ENCODE measurements at regions not wholly inside any gene's neighbourhood (a gene's known extent, or its start where the extent isn't known, plus 50 kb on each side); places are given as distances from the start of the nearest gene placed in this dataset.
"Not testable (repeated sequence)": the region's sequence is repeated elsewhere in the genome, so short reads cannot be mapped to it uniquely, and the experiment has no call there.

- intact Hi-C loops (cut with micrococcal nuclease), result no loop called here
- Histone ChIP-seq H3K79me2 (ENCODE audit: control insufficient read depth, insufficient read depth, low read length) (no peaks in the 10 kb centered on the region), H4K20me1 (replicated peaks; ENCODE audit: control insufficient read depth, extremely low read depth, insufficient read depth, low read length) (no peaks in the 10 kb centered on the region), H3K9me3 (replicated peaks; ENCODE audit: control insufficient read depth, insufficient read depth, low read length) (no peaks in the 10 kb centered on the region), H3K27me3 (ENCODE audit: control insufficient read depth in 2 of 2, insufficient read depth in 2 of 2, low read length in 2 of 2) (no peaks in the 10 kb centered on the region), H3K36me3 (ENCODE audit: control insufficient read depth in 2 of 2, extremely low read depth in 1 of 2, insufficient read depth in 2 of 2, low read length in 2 of 2) (no peaks in the 10 kb centered on the region), H3K4me3 (replicated peaks in 1 of 3; ENCODE audit: insufficient read depth in 1 of 3, low read depth in 1 of 3, low read length in 3 of 3) (no peak overlapping the region), H3K4me2 (ENCODE audit: insufficient read depth, low read length) (no peak overlapping the region), H2AFZ (ENCODE audit: low read depth, low read length) (no peak overlapping the region), H3K27ac (ENCODE audit: insufficient read depth, low read depth, low read length) (no peak overlapping the region), H3K4me1 (ENCODE audit: control insufficient read depth, extremely low read depth, insufficient read depth, low read length) (no peaks in the 10 kb centered on the region), H3K9me1 (replicated peaks; ENCODE audit: control insufficient read depth, extremely low read depth, insufficient read depth, low read length) (no peaks in the 10 kb centered on the region), H3K9ac (replicated peaks; ENCODE audit: extremely low read depth, insufficient read depth, low read length) (no peak overlapping the region)
- CTCF ChIA-PET, result no interaction called here
- TF ChIP-seq, protein P1, sequence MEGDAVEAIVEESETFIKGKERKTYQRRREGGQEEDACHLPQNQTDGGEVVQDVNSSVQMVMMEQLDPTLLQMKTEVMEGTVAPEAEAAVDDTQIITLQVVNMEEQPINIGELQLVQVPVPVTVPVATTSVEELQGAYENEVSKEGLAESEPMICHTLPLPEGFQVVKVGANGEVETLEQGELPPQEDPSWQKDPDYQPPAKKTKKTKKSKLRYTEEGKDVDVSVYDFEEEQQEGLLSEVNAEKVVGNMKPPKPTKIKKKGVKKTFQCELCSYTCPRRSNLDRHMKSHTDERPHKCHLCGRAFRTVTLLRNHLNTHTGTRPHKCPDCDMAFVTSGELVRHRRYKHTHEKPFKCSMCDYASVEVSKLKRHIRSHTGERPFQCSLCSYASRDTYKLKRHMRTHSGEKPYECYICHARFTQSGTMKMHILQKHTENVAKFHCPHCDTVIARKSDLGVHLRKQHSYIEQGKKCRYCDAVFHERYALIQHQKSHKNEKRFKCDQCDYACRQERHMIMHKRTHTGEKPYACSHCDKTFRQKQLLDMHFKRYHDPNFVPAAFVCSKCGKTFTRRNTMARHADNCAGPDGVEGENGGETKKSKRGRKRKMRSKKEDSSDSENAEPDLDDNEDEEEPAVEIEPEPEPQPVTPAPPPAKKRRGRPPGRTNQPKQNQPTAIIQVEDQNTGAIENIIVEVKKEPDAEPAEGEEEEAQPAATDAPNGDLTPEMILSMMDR (IDR thresholded peaks at IDR 0.05; ENCODE audit: extremely low read depth in 1 of 2, insufficient read depth in 1 of 2, low read depth in 1 of 2, low read length in 2 of 2), result no peak
- TF ChIP-seq EZH2 (IDR thresholded peaks at IDR 0.05; ENCODE audit: borderline replicate concordance, low read depth, low read length, severe bottlenecking) (no peak), JUN (IDR thresholded peaks at IDR 0.05; ENCODE audit: borderline replicate concordance, insufficient read depth, insufficient read length, low read depth) (no peak), POLR2AphosphoS5 (IDR thresholded peaks at IDR 0.05; ENCODE audit: insufficient read depth, low read depth, low read length) (no peak), POLR2A (IDR thresholded peaks at IDR 0.05; ENCODE audit: low read depth, low read length) (no peak), FOS (IDR thresholded peaks at IDR 0.05; ENCODE audit: borderline replicate concordance, insufficient read depth, low read length) (no peak), GATA2 (IDR thresholded peaks at IDR 0.05; ENCODE audit: insufficient read depth, insufficient read length, low read depth, low read length) (no peak), MYC (IDR thresholded peaks at IDR 0.05; ENCODE audit: low read depth, low read length) (no peak)
- TF ChIP-seq, protein P2, sequence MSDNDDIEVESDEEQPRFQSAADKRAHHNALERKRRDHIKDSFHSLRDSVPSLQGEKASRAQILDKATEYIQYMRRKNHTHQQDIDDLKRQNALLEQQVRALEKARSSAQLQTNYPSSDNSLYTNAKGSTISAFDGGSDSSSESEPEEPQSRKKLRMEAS (IDR thresholded peaks at IDR 0.05; ENCODE audit: insufficient read depth, insufficient read length), result no peak
- BruUV-seq (replicated peaks), result no TSS peak
- POLR2A ChIA-PET, result no interaction called here
- FAIRE-seq (no peak), DNase-seq (ENCODE audit: low read depth, low spot score) (no peak)
- dilution Hi-C loops (cut with MboI; ENCODE audit: extremely low pct_ligation_motif_present, low sequenced_read_pairs), result no loop called here
Measured at GRCh38 chr17:436571-436970, 84.0 kb upstream of the RPH3AL start.

- H3K4me2 ChIP-seq (ENCODE audit: insufficient read depth, low read length); H4K20me1 ChIP-seq (replicated peaks; ENCODE audit: control insufficient read depth, extremely low read depth, insufficient read depth, low read length); POLR2A ChIA-PET; intact Hi-C loops (cut with micrococcal nuclease); BruUV-seq (replicated peaks); H3K9ac ChIP-seq (replicated peaks; ENCODE audit: extremely low read depth, insufficient read depth, low read length); H3K9me3 ChIP-seq (replicated peaks; ENCODE audit: control insufficient read depth, insufficient read depth, low read length); H3K36me3 ChIP-seq (ENCODE audit: control insufficient read depth in 2 of 2, extremely low read depth in 1 of 2, insufficient read depth in 2 of 2, low read length in 2 of 2); dilution Hi-C loops (cut with MboI; ENCODE audit: extremely low pct_ligation_motif_present, low sequenced_read_pairs); H3K4me1 ChIP-seq (ENCODE audit: control insufficient read depth, extremely low read depth, insufficient read depth, low read length); H3K27me3 ChIP-seq (ENCODE audit: control insufficient read depth in 2 of 2, insufficient read depth in 2 of 2, low read length in 2 of 2); H3K9me1 ChIP-seq (replicated peaks; ENCODE audit: control insufficient read depth, extremely low read depth, insufficient read depth, low read length); H3K4me3 ChIP-seq (replicated peaks in 1 of 3; ENCODE audit: insufficient read depth in 1 of 3, low read depth in 1 of 3, low read length in 3 of 3); H2AFZ ChIP-seq (ENCODE audit: low read depth, low read length); DNase-seq (ENCODE audit: low read depth, low spot score); FAIRE-seq; H3K79me2 ChIP-seq (ENCODE audit: control insufficient read depth, insufficient read depth, low read length); H3K27ac ChIP-seq (ENCODE audit: insufficient read depth, low read depth, low read length): not testable (repeated sequence)
- CTCF ChIA-PET, result interaction anchor here (0.6 to 2.5 kb wide), 4 partner anchors 9 to 364 kb away, joined by 3 to 13 read pairs (median 4); no protein-coding TSS in a partner anchor
Measured at GRCh38 chr17:432471-432870, 79.9 kb upstream of the RPH3AL start.

Measured in endothelial cell of umbilical vein (primary cell).